Prostate gland (tissue), 2 donors: ENCODE measurements at regions not wholly inside any gene's neighbourhood (a gene's known extent, or its start where the extent isn't known, plus 50 kb on each side); places are given as distances from the start of the nearest gene placed in this dataset.
A peak's percentile ranks its signal among the peaks of the same experiment; 100 is the strongest.
"Not testable (repeated sequence)": the region's sequence is repeated elsewhere in the genome, so short reads cannot be mapped to it uniquely, and the experiment has no call there.

Experiments used
- DNase-seq: peaks from one replicate; pipeline ENCODE4 v3.0.0-alpha.2; 2019; ENCODE audit warnings: low spot score
- H3K27ac ChIP-seq, 2 donors: fragments of 200-600 bp; sonication (generic); 2 replicates each; pipeline ENCODE4 v1.5.1; 2017 to 2019
- H3K27me3 ChIP-seq: fragments of 200-600 bp; sonication (generic); replicated peaks from 2 replicates; pipeline ENCODE4 v1.5.1; 2019; ENCODE audit not compliant: insufficient read depth
- H3K36me3 ChIP-seq, 2 donors: fragments of 200-600 bp; sonication (generic); 1 replicate in 1 of 2; 2 replicates in 1 of 2; pipeline versions ENCODE4 v1.5.1 to v1.8.1; 2017 to 2019
- H3K4me1 ChIP-seq: fragments of 200-600 bp; sonication (generic); replicated peaks from 2 replicates; pipeline ENCODE4 v1.5.1; 2019
- H3K4me3 ChIP-seq, 2 donors: fragments of 200-600 bp; sonication (generic); 2 replicates each; pipeline ENCODE4 v1.5.1; 2017 to 2019
- H3K9me3 ChIP-seq: fragments of 200-600 bp; sonication (generic); 2 replicates; pipeline ENCODE4 v1.5.1; 2017
- POLR2A ChIP-seq: fragments of 450-650 bp; IDR thresholded peaks from one replicate; pipeline ENCODE4 v1.6.1; 2016; ENCODE audit warnings: antibody characterized with exemption, mild to moderate bottlenecking
- POLR2AphosphoS5 ChIP-seq: sonication (generic); formaldehyde crosslinking; IDR thresholded peaks from one replicate; pipeline ENCODE4 v1.6.1; 2017; ENCODE audit warnings: antibody characterized with exemption
- WGBS: methylation state at CpG from one replicate; pipeline ENCODE4 v1.1.5; 2018; 5-methylcytosine and 5-hydroxymethylcytosine counted together
- intact Hi-C: fragments of 100-400 bp; cut with DNase I; formaldehyde crosslinking; loops from one replicate; pipeline ENCODE4 v1.14.2; 2022
- TF ChIP-seq, protein P1 (sequence below), 4 experiments: fragments of 200-600 bp in 2 of 4; fragments of 450-650 bp in 2 of 4; sonication (generic) in 2 of 4; IDR thresholded peaks; 1 replicate in 3 of 4; 2 replicates in 1 of 4; pipeline ENCODE4 v1.5.1; 2016 to 2019; ENCODE audit warnings: antibody characterized with exemption in 4 of 4, mild to moderate bottlenecking in 2 of 4, moderate library complexity in 2 of 4

- no peaks in the 10 kb centered on the region for H3K4me1 ChIP-seq
- H3K27ac ChIP-seq: no peak overlapping the region
- no peaks in the 10 kb centered on the region for H3K27me3 ChIP-seq
- intact Hi-C loops: no loop called here
- peak; percentile 91 for DNase-seq
- peak; percentile 98 for TF ChIP-seq POLR2AphosphoS5
- no peak for TF ChIP-seq POLR2A
- TF ChIP-seq, protein P1, sequence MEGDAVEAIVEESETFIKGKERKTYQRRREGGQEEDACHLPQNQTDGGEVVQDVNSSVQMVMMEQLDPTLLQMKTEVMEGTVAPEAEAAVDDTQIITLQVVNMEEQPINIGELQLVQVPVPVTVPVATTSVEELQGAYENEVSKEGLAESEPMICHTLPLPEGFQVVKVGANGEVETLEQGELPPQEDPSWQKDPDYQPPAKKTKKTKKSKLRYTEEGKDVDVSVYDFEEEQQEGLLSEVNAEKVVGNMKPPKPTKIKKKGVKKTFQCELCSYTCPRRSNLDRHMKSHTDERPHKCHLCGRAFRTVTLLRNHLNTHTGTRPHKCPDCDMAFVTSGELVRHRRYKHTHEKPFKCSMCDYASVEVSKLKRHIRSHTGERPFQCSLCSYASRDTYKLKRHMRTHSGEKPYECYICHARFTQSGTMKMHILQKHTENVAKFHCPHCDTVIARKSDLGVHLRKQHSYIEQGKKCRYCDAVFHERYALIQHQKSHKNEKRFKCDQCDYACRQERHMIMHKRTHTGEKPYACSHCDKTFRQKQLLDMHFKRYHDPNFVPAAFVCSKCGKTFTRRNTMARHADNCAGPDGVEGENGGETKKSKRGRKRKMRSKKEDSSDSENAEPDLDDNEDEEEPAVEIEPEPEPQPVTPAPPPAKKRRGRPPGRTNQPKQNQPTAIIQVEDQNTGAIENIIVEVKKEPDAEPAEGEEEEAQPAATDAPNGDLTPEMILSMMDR (IDR thresholded peaks at IDR 0.05): peak in 3 of 4 experiments; percentile 48 to 69 (median 50)
- H3K4me3 ChIP-seq: no peak overlapping the region
- no peaks in the 10 kb centered on the region for H3K9me3 ChIP-seq
- WGBS: 16% methylated on average over 2 of the region's 2 CpGs
- H3K36me3 ChIP-seq: no peaks in the 10 kb centered on the region
Observed at GRCh38 chr7:96800824-96801223, 91.2 kb upstream of the SEM1 start.

- intact Hi-C loops: no loop called here
- Histone ChIP-seq H3K9me3 (no peaks in the 10 kb centered on the region), H3K27me3 (no peaks in the 10 kb centered on the region), H3K36me3 (no peaks in the 10 kb centered on the region), H3K4me1 (no peaks in the 10 kb centered on the region), H3K4me3 (no peak overlapping the region), H3K27ac (no peak overlapping the region)
- 34% methylated on average over 1 of the region's 1 CpG for WGBS
- no peak for TF ChIP-seq POLR2AphosphoS5
- no peak for TF ChIP-seq POLR2A
- TF ChIP-seq, protein P1 (IDR thresholded peaks at IDR 0.05): no peak
- DNase-seq: no peak
Observed at GRCh38 chr7:96819111-96819700, 109.6 kb upstream of the SEM1 start.

- 100% methylated on average over 1 of the region's 1 CpG for WGBS
- H3K4me3 ChIP-seq, H3K27ac ChIP-seq, H3K27me3 ChIP-seq, H3K9me3 ChIP-seq, DNase-seq, intact Hi-C loops, H3K4me1 ChIP-seq, H3K36me3 ChIP-seq: not testable (repeated sequence)
Observed at GRCh38 chr7:96821131-96821530, 111.5 kb upstream of the SEM1 start.

GRCh38 chr7:96822824-96823223, 113.2 kb upstream of the SEM1 start:
- Histone ChIP-seq H3K27me3 (no peaks in the 10 kb centered on the region), H3K9me3 (no peaks in the 10 kb centered on the region), H3K4me3 (no peak overlapping the region), H3K4me1 (no peaks in the 10 kb centered on the region), H3K27ac (no peak overlapping the region), H3K36me3 (no peaks in the 10 kb centered on the region)
- TF ChIP-seq POLR2AphosphoS5 (no peak), POLR2A (no peak)
- TF ChIP-seq, protein P1 (IDR thresholded peaks at IDR 0.05): no peak
- WGBS: 82% methylated on average over 2 of the region's 2 CpGs
- no peak for DNase-seq
- intact Hi-C loops: no loop called here

DNA sequence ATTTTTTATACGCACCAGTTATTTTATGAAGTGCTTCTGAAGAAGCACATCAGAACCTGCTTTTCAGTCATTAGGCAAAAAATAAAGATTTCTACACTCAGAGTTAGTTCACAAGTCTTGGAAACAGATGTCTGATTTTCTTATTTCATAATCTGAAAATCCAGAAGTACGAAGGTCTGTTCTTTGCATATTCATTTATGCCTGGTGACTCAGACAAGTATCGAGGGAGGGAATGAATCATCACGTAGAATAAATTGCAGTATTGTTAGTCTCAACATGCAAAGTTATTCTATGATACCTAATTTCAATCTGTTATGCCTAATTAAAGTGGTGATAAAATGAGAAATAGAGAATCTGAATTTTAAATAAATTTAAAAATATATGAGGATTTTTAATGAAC, 113.6 kb upstream of the SEM1 start:
- 70% methylated on average over 4 of the region's 4 CpGs for WGBS
- no peak for DNase-seq
- Histone ChIP-seq H3K36me3 (no peaks in the 10 kb centered on the region), H3K4me1 (no peaks in the 10 kb centered on the region), H3K4me3 (no peak overlapping the region), H3K27me3 (no peaks in the 10 kb centered on the region), H3K9me3 (no peaks in the 10 kb centered on the region), H3K27ac (no peak overlapping the region)
- intact Hi-C loops: no loop called here
- TF ChIP-seq, protein P1 (IDR thresholded peaks at IDR 0.05): no peak
- TF ChIP-seq POLR2A (no peak), POLR2AphosphoS5 (no peak)
